ENCODE measurements at regions not wholly inside any gene's neighbourhood (a gene's known extent, or its start where the extent isn't known, plus 50 kb on each side); places are given as distances from the start of the nearest gene placed in this dataset.

DNA sequence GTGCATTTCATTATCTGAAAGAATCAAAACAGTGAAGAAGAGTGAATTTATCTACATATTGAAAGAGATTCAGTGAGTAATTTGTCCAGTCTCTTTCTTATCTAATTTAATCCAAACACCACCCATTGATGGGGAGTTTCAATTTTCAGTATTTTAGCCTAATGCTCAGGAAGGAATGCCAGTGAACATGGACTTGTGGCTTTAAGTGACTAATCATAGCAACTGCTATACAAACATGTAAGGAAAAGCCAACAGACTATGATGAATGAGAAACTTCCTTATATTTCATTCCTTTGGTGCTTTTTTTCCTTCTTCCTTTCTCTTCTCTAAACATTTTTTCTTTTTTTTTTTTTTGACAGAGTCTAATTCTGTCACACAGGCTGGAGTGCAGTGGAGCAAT lies 885.8 kb downstream of the KCNJ2 start:
- Histone ChIP-seq H3K4me1 (ENCODE audit: insufficient read depth) (no peaks in the 10 kb centered on the region), H3K36me3 (ENCODE audit: insufficient read depth) (no peaks in the 10 kb centered on the region), H3K4me3 (ENCODE audit: low read depth, low read length) (no peak overlapping the region), H3K27ac (ENCODE audit: low read depth) (no peak overlapping the region)
- DNase-seq (ENCODE audit: extremely low spot score), result no peak

DNA sequence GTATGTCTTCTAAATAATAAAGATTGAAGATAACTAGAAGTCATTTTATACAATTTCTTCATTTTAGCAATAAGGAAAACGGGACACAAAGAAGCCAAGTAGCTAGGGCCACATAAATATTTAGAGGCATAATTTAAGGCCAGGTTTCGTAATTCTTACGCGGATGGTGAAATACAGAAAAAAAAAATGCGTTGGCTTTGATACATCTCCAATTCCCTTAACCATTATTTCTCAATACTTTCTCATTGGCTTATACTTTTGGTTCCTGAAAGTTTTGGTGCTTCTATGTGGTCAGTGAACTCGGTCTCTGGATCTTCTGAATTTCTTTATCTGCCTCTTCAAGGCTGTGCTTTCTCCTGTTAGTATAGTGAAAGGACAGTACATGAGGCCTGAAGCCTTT lies 888.1 kb downstream of the KCNJ2 start:
- no peak for DNase-seq (ENCODE audit: extremely low spot score)
- Histone ChIP-seq H3K36me3 (ENCODE audit: insufficient read depth) (no peaks in the 10 kb centered on the region), H3K4me1 (ENCODE audit: insufficient read depth) (no peaks in the 10 kb centered on the region), H3K4me3 (ENCODE audit: low read depth, low read length) (no peak overlapping the region), H3K27ac (ENCODE audit: low read depth) (no peak overlapping the region)
- 87% methylated on average over 6 of the region's 6 CpGs for WGBS

- H3K36me3 ChIP-seq (ENCODE audit: insufficient read depth), result no peaks in the 10 kb centered on the region
- WGBS, result 86% methylated on average over 5 of the region's 5 CpGs
- H3K27ac ChIP-seq (ENCODE audit: low read depth), result no peak overlapping the region
- H3K4me3 ChIP-seq (ENCODE audit: low read depth, low read length), result no peak overlapping the region
- H3K4me1 ChIP-seq (ENCODE audit: insufficient read depth), result no peaks in the 10 kb centered on the region
- no peak for DNase-seq (ENCODE audit: extremely low spot score)
Measured at GRCh38 chr17:71057938-71058337, 888.6 kb downstream of the KCNJ2 start.

DNA sequence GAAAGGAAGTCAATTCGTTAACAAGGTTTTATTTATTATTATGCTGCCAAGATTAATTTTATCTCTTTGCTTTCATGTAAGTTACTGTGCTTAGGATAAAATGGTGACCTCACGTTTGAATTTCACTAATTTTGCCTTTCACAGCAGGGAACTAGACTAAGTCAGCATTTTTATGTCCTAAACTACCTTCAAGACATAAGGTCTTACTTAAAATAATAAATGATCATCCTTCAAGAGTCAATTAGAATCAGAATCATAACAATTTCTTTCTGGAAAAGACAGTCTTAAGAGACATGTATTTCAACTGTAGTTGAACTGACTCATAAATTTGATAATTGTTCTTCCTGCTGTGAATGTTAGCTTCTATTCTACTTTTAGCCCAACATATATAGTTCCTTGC lies 893.8 kb downstream of the KCNJ2 start:
- 47% methylated on average over 2 of the region's 2 CpGs for WGBS
- no peak for DNase-seq (ENCODE audit: extremely low spot score)
- no peak overlapping the region for H3K27ac ChIP-seq (ENCODE audit: low read depth)
- H3K4me3 ChIP-seq (ENCODE audit: low read depth, low read length), result no peak overlapping the region
- no peaks in the 10 kb centered on the region for H3K36me3 ChIP-seq (ENCODE audit: insufficient read depth)
- H3K4me1 ChIP-seq (ENCODE audit: insufficient read depth), result no peaks in the 10 kb centered on the region

DNA sequence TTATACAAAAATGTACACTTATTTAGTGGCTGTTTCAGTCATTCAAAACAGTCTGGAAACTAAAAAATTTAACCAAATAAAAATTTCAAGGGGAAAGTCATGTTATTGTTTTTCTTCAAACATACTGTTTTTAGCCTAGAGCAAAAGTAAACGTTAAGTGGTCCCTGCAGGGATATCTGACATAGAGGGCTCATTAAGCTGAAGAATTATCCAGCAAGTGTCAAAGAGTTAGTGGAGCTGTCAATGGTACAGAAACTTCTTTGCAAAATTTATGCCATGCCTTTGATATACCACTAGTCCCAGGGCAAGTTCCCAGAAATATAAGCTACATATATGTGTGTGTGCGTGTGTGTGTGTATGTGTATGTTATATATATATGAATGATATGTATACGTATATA lies 894.2 kb downstream of the KCNJ2 start:
- no peak overlapping the region for H3K4me3 ChIP-seq (ENCODE audit: low read depth, low read length)
- no peaks in the 10 kb centered on the region for H3K36me3 ChIP-seq (ENCODE audit: insufficient read depth)
- no peak overlapping the region for H3K27ac ChIP-seq (ENCODE audit: low read depth)
- H3K4me1 ChIP-seq (ENCODE audit: insufficient read depth), result no peaks in the 10 kb centered on the region
- 82% methylated on average over 3 of the region's 3 CpGs for WGBS
- DNase-seq (ENCODE audit: extremely low spot score), result no peak

DNA sequence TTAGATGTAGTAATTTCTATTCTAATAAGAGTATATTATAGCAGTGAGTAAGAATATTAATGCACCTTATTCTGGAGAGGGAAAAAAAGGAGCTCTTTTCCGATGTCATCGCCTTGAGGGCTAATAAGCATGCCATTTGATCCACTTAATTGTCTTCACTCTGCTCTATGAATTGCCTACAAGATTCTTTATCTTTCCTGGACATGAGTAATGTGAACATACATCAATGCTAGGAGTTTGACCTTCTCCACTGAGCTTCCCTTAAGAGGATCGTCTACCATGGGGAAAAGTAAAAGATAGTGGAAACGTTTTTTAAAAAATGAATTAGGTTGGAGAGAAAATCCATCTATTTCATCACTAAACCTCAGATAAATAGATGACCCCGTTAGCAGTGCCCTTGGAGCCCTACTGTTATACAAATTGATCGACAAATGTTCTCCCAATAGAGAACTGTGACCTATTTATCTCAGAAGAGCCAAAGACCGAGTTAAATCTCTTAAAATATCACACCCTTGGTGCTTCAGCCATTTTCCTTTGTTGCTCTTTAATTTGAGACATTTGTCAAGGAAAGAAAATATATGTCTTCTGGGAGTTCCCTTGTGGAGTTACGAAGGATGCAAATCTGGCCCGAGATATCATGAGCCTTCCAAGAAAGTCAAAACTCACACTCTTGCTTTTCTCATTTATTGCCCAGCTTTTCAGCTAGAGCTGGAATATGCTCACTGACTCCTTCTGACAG lies 898.5 kb downstream of the KCNJ2 start:
- WGBS, result 75% methylated on average over 9 of the region's 9 CpGs

DNA sequence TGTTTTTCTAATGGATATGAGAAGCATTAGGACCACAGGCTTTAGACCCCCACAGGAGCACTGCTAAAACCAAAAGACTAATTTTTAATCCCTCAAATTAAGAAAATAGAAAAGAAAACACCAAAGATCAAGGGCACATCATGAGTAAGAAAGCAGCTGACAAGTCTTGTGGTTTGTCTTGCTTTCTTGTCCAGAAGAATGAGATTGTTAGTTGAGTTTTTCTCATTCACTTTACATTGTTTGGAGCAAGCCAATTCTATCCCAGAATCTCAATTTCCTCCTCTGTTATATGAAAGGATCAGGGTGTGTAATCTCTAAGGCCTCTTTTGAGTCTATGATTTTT lies 899.0 kb downstream of the KCNJ2 start:
- Histone ChIP-seq H3K4me1 (ENCODE audit: insufficient read depth) (no peaks in the 10 kb centered on the region), H3K36me3 (ENCODE audit: insufficient read depth) (no peaks in the 10 kb centered on the region), H3K4me3 (ENCODE audit: low read depth, low read length) (no peak overlapping the region), H3K27ac (ENCODE audit: low read depth) (no peak overlapping the region)
- no peak for DNase-seq (ENCODE audit: extremely low spot score)

More for the DNA sequence above, 898.5 kb downstream of the KCNJ2 start:
- Histone ChIP-seq H3K4me3 (ENCODE audit: low read depth, low read length) (no peak overlapping the region), H3K27ac (ENCODE audit: low read depth) (no peak overlapping the region), H3K4me1 (ENCODE audit: insufficient read depth) (no peaks in the 10 kb centered on the region), H3K36me3 (ENCODE audit: insufficient read depth) (no peaks in the 10 kb centered on the region)
- DNase-seq (ENCODE audit: extremely low spot score), result no peak

- DNase-seq (ENCODE audit: extremely low spot score), result no peak
- H3K36me3 ChIP-seq (ENCODE audit: insufficient read depth), result no peaks in the 10 kb centered on the region
- no peak overlapping the region for H3K27ac ChIP-seq (ENCODE audit: low read depth)
- no peak overlapping the region for H3K4me3 ChIP-seq (ENCODE audit: low read depth, low read length)
- WGBS, result 94% methylated on average over 4 of the region's 4 CpGs
- H3K4me1 ChIP-seq (ENCODE audit: insufficient read depth), result no peaks in the 10 kb centered on the region
Measured at GRCh38 chr17:71071041-71071440, 901.7 kb downstream of the KCNJ2 start.

- Histone ChIP-seq H3K4me1 (ENCODE audit: insufficient read depth) (no peaks in the 10 kb centered on the region), H3K27ac (ENCODE audit: low read depth) (no peak overlapping the region), H3K36me3 (ENCODE audit: insufficient read depth) (no peaks in the 10 kb centered on the region), H3K4me3 (ENCODE audit: low read depth, low read length) (no peak overlapping the region)
- DNase-seq (ENCODE audit: extremely low spot score), result no peak
- 85% methylated on average over 10 of the region's 10 CpGs for WGBS
Measured at GRCh38 chr17:71071837-71072236, 902.5 kb downstream of the KCNJ2 start.

- no peaks in the 10 kb centered on the region for H3K4me1 ChIP-seq (ENCODE audit: insufficient read depth)
- no peak overlapping the region for H3K27ac ChIP-seq (ENCODE audit: low read depth)
- H3K4me3 ChIP-seq (ENCODE audit: low read depth, low read length), result no peak overlapping the region
- 84% methylated on average over 11 of the region's 11 CpGs for WGBS
- no peaks in the 10 kb centered on the region for H3K36me3 ChIP-seq (ENCODE audit: insufficient read depth)
- no peak for DNase-seq (ENCODE audit: extremely low spot score)
Measured at GRCh38 chr17:71080937-71081336, 911.6 kb downstream of the KCNJ2 start.

GRCh38 chr17:71081666-71082065 lies 912.3 kb downstream of the KCNJ2 start:
- no peak for DNase-seq (ENCODE audit: extremely low spot score)

GRCh38 chr17:71084219-71084618 lies 914.9 kb downstream of the KCNJ2 start:
- no peak for DNase-seq (ENCODE audit: extremely low spot score)
- H3K4me3 ChIP-seq (ENCODE audit: low read depth, low read length), result no peak overlapping the region
- no peaks in the 10 kb centered on the region for H3K36me3 ChIP-seq (ENCODE audit: insufficient read depth)
- 40% methylated on average over 5 of the region's 5 CpGs for WGBS
- no peak overlapping the region for H3K27ac ChIP-seq (ENCODE audit: low read depth)
- no peaks in the 10 kb centered on the region for H3K4me1 ChIP-seq (ENCODE audit: insufficient read depth)

More at GRCh38 chr17:71081666-71082065, 912.3 kb downstream of the KCNJ2 start:
- Histone ChIP-seq H3K27ac (ENCODE audit: low read depth) (no peak overlapping the region), H3K36me3 (ENCODE audit: insufficient read depth) (no peaks in the 10 kb centered on the region), H3K4me3 (ENCODE audit: low read depth, low read length) (no peak overlapping the region), H3K4me1 (ENCODE audit: insufficient read depth) (no peaks in the 10 kb centered on the region)

GRCh38 chr17:71084838-71085237 lies 915.5 kb downstream of the KCNJ2 start:
- H3K27ac ChIP-seq (ENCODE audit: low read depth), result no peak overlapping the region
- DNase-seq (ENCODE audit: extremely low spot score), result no peak
- no peak overlapping the region for H3K4me3 ChIP-seq (ENCODE audit: low read depth, low read length)
- no peaks in the 10 kb centered on the region for H3K4me1 ChIP-seq (ENCODE audit: insufficient read depth)
- no peaks in the 10 kb centered on the region for H3K36me3 ChIP-seq (ENCODE audit: insufficient read depth)
- WGBS, result 91% methylated on average over 3 of the region's 3 CpGs

- Histone ChIP-seq H3K27ac (ENCODE audit: low read depth) (no peak overlapping the region), H3K4me3 (ENCODE audit: low read depth, low read length) (no peak overlapping the region), H3K36me3 (ENCODE audit: insufficient read depth) (no peaks in the 10 kb centered on the region), H3K4me1 (ENCODE audit: insufficient read depth) (no peaks in the 10 kb centered on the region)
- no peak for DNase-seq (ENCODE audit: extremely low spot score)
- WGBS, result 64% methylated on average over 5 of the region's 5 CpGs
Measured at GRCh38 chr17:71085238-71086033, 916.1 kb downstream of the KCNJ2 start.

Data from urinary bladder (tissue), 3 donors.